Heart right ventricle (tissue), 16 donors: ENCODE measurements at regions not wholly inside any gene's neighbourhood (a gene's known extent, or its start where the extent isn't known, plus 50 kb on each side); places are given as distances from the start of the nearest gene placed in this dataset.
A peak's percentile ranks its signal among the peaks of the same experiment; 100 is the strongest.
"Not testable (repeated sequence)": the region's sequence is repeated elsewhere in the genome, so short reads cannot be mapped to it uniquely, and the experiment has no call there.

Source experiments
- ATAC-seq, 8 donors: fragments of 200-7000 bp; cut with Tn5 transposase; one replicate each; pipeline ENCODE4 v1.9.1; 2020; ENCODE audit warnings: mild to moderate bottlenecking in 8 of 8, moderate library complexity in 8 of 8, moderate number of reproducible peaks in 1 of 8
- DNase-seq, 2 donors: peaks; one replicate each; pipeline ENCODE4 v3.0.0-alpha.2; 2020
- H3K27ac ChIP-seq, 10 donors: fragments of 200-600 bp; sonication (generic) in 2 of 10; one replicate each; pipeline versions ENCODE4 v1.5.0 to v1.8.0; 2020 to 2022; ENCODE audit warnings: mild to moderate bottlenecking in 3 of 10
- H3K27me3 ChIP-seq, 7 donors: fragments of 200-600 bp; one replicate each; pipeline ENCODE4 v1.8.0; 2021 to 2022; ENCODE audit warnings: mild to moderate bottlenecking in 2 of 7
- H3K36me3 ChIP-seq, 9 donors: fragments of 200-600 bp; sonication (generic) in 1 of 9; one replicate each; pipeline versions ENCODE4 v1.5.0 to v1.8.0; 2020 to 2022; ENCODE audit warnings: mild to moderate bottlenecking in 2 of 9
- H3K4me1 ChIP-seq, 9 donors: fragments of 200-600 bp; sonication (generic) in 1 of 9; one replicate each; pipeline versions ENCODE4 v1.5.0 to v1.8.0; 2020 to 2022; ENCODE audit warnings: mild to moderate bottlenecking in 4 of 9
- H3K4me3 ChIP-seq, 10 donors: fragments of 200-600 bp; sonication (generic) in 2 of 10; one replicate each; pipeline versions ENCODE4 v1.5.0 to v1.8.0; 2020 to 2022; ENCODE audit warnings: mild to moderate bottlenecking in 7 of 10, moderate library complexity in 2 of 10
- H3K9me3 ChIP-seq, 11 donors: fragments of 200-600 bp in 10 of 11; sonication (generic) in 2 of 11; one replicate each; pipeline versions ENCODE4 v1.5.0 to v1.8.0; 2013 to 2022; ENCODE audit warnings: mild to moderate bottlenecking in 2 of 11, control low read depth in 1 of 11, moderate library complexity in 1 of 11
- WGBS, 2 donors: extraction: QIAGEN DNeasy Blood & Tissue Kit; methylation state at CpG; one replicate each; pipeline ENCODE4 v1.1.7; 2013; ENCODE audit warnings: inconsistent platforms in 1 of 2; 5-methylcytosine and 5-hydroxymethylcytosine counted together
- intact Hi-C, 10 donors: fragments of 100-400 bp; cut with DNase I; formaldehyde crosslinking; loops; one replicate each; pipeline versions ENCODE4 v1.11.1 to v1.14.2; 2022
- TF ChIP-seq, protein P1 (sequence below), 9 donors: fragments of 200-600 bp; sonication (generic) in 2 of 9; IDR thresholded peaks; one replicate each; pipeline versions ENCODE4 v1.5.0 to v1.8.0; 2021 to 2022; ENCODE audit warnings: antibody characterized with exemption in 9 of 9, mild to moderate bottlenecking in 5 of 9, moderate library complexity in 1 of 9
- donor health status: Arrhythmogenic right ventricular cardiomyopathy.
- donor health status: ischemic (EF 13 %, LVEDD 7.1; RV severe dilation, severe dysfunction).
- donor health status: healthy with polysubstance abuse.
- donor health status: DM: no; HTN: yes; CAD: no.
- donor health status: DM: no; HTN: no; CAD: no.
- donor health status: ischemic (EF 25% LVEDD 6.9; RV normal size, moderate dysfunction).
- donor health status: ischemic (EF 25% LVEDD 5.7; RV mildly dilated, moderate dysfunction).
- donor health status: healthy.
- donor health status: DM: yes; HTN: yes; CAD: no.
- donor health status: Ischemic cardiomyopathy.
- donor health status: ischemic (EF 35%, LVEDD 5.7; RV mildly dilated, moderate dysfunction).
- donor health status: nonischemic (EF 11% LVEDD 7.7; RV severe dilation, severe dysfunction).
- donor health status: DM: yes; HTN: yes; CAD: no.
- donor health status: PGD.
- donor health status: ischemic (EF 29% LVEDD 5.4; RV normal size, mild dysfunction).
- donor health status: nonischemic (EF 23%, LVEDD 6.1; RV moderate dilation, normal function).

DNA sequence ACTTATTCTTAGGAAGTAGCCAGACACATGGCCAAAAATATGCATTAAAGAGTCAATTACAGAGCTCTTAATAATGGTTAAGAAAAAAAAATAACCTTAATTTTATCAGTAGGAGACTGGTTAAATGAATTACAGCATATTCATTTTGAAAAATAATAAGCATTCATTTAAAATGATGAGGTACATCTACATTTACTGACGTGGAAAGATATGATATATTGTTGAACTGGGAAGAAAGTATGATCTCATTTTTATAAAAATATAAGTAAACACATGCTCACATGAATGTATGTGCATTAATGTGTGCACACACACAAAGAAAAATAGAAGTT lies 250.3 kb downstream of the ENC1 start:
- H3K9me3 ChIP-seq, result peaks cover 0 to 2% (median 0%) of the 10 kb centered on the region in 11 donors
- no peaks in the 10 kb centered on the region for H3K27me3 ChIP-seq
- ATAC-seq (no peak), DNase-seq (no peak)
- intact Hi-C loops, result loop anchor here in 1 of 10 donors (10.0 kb wide), 1 partner anchor 245 kb away; no protein-coding TSS in a partner anchor
- no peaks in the 10 kb centered on the region for H3K36me3 ChIP-seq
- no peak overlapping the region for H3K27ac ChIP-seq
- TF ChIP-seq, protein P1, sequence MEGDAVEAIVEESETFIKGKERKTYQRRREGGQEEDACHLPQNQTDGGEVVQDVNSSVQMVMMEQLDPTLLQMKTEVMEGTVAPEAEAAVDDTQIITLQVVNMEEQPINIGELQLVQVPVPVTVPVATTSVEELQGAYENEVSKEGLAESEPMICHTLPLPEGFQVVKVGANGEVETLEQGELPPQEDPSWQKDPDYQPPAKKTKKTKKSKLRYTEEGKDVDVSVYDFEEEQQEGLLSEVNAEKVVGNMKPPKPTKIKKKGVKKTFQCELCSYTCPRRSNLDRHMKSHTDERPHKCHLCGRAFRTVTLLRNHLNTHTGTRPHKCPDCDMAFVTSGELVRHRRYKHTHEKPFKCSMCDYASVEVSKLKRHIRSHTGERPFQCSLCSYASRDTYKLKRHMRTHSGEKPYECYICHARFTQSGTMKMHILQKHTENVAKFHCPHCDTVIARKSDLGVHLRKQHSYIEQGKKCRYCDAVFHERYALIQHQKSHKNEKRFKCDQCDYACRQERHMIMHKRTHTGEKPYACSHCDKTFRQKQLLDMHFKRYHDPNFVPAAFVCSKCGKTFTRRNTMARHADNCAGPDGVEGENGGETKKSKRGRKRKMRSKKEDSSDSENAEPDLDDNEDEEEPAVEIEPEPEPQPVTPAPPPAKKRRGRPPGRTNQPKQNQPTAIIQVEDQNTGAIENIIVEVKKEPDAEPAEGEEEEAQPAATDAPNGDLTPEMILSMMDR (IDR thresholded peaks at IDR 0.05), result no peak
- H3K4me3 ChIP-seq, result no peak overlapping the region
- WGBS, 2 donors, result 82 to 88% methylated on average over 1 of the region's 1 CpG
- peaks cover 0 to 17% (median 2%) of the 10 kb centered on the region in 9 donors for H3K4me1 ChIP-seq

DNA sequence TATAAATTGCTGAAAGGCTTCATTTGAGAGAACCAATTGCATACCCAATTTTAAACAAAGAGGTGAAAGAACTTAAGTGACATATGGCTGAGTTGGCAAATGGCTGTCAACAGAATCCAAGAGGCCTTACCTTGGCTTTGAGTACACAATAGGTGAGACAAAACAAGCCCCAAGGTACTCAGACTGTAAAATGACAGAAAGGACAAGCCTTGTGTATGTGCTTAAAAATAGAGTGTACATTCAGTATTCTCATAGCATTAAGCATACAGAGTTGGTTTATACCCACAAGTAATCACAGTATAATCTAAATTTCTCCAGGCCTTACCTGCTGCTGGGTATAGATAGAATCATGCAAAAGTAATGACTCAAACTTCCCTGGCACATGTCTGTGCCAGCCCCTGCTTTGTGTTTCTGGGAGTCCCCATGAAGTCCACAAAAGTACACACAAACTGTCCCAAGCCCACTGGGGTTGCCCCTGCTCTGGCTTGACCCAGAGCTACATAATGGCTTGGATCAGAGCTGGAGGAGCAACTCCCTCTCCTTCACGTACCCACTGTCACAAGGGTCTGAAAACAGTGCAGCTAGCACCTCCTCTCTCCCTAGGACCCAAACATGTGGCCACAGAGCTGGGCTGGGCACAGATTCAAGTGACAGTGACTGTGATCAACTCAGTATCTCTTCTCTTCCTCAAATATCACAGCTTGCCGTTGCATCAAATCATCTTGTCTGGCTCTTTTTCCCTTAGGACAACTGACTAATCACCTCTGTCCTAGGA lies 250.8 kb downstream of the ENC1 start:
- no peaks in the 10 kb centered on the region for H3K27me3 ChIP-seq
- H3K4me1 ChIP-seq, result peaks cover 0 to 22% (median 8%) of the 10 kb centered on the region in 9 donors
- DNase-seq (no peak), ATAC-seq (peak in 2 of 8 donors; percentile 16 to 44)
- H3K4me3 ChIP-seq, result no peak overlapping the region
- H3K36me3 ChIP-seq, result no peaks in the 10 kb centered on the region
- TF ChIP-seq, protein P1 (IDR thresholded peaks at IDR 0.05), result no peak
- WGBS, 2 donors, result 53 to 61% methylated on average over 2 of the region's 2 CpGs
- peaks cover 0 to 2% (median 0%) of the 10 kb centered on the region in 11 donors for H3K9me3 ChIP-seq
- H3K27ac ChIP-seq, result no peak overlapping the region
- intact Hi-C loops, result loop anchor here in 2 of 10 donors (5.0 to 10.0 kb wide), 3 partner anchors 43 to 245 kb away; no protein-coding TSS in a partner anchor

DNA sequence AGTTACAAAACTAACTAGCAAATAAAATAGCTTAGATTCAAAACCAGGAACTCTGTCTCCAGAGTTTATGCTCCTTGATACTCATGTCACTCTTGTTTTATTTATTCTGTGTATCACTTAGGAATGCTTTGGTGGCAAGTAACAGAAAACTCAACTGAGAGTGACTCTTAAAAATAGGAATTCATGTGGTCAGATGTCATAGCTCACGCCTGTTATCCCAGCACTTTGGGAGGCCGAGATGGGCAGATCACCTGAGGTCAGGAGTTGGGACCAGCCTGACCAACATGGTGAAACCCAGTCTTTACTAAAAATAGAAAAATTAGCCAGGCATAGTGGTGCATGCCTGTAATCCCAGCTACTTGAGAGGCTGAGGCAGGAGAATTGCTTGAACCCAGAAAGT lies 252.1 kb downstream of the ENC1 start:
- not testable (repeated sequence) for H3K9me3 ChIP-seq, H3K27me3 ChIP-seq, H3K4me3 ChIP-seq, H3K36me3 ChIP-seq, ATAC-seq, DNase-seq, H3K27ac ChIP-seq
- WGBS, 2 donors, result 98 to 100% methylated on average over 2 of the region's 2 CpGs
- intact Hi-C loops, result loop anchor here in 1 of 10 donors (5.0 to 10.0 kb wide), 2 partner anchors 44 to 146 kb away; no protein-coding TSS in a partner anchor
- peaks cover 0 to 34% (median 21%) of the 10 kb centered on the region in 9 donors for H3K4me1 ChIP-seq

DNA sequence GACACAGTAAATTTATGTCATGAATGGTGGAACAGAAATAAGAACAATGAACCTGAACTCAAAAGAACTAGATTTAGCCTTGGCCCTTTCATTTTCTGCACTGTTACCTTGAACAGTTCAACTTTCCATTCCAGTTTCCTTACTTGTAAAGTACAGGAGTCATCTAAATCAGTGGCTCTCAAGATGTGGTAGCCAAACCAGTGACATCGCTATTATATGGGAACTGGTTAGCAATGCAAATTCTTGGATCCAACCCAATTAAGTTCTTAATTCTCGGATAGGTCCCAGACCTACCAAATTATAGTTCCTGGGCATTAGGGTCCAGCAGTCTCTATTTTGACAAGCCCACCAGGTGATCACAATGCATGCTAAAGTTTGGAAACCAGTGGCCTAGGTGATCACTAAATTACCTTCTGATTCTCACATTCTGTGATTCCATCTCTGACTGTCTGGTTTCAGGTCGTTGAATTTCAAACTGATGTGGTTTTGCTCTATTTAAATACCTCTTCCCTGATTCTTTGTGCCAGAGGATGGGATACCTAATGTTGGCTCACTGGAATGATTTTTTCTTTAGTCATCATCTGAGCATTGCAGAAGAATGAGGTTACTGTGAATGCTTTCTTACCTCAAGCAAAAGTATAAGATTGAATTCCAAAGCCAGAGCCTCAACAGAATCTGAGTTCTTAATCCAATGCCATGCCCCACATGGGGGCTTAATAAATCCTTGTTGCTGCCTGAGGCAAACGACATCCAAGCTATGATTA lies 253.8 kb downstream of the ENC1 start:
- intact Hi-C loops, result loop anchor here in 1 of 10 donors (5.0 to 10.0 kb wide), 2 partner anchors 46 to 148 kb away; no protein-coding TSS in a partner anchor
- 91% methylated on average over 4 of the region's 4 CpGs for WGBS, 2 donors

More for the DNA sequence above, 253.8 kb downstream of the ENC1 start:
- DNase-seq (no peak), ATAC-seq (no peak)
- Histone ChIP-seq H3K27ac (no peak overlapping the region), H3K27me3 (no peaks in the 10 kb centered on the region), H3K36me3 (no peaks in the 10 kb centered on the region), H3K4me3 (no peak overlapping the region), H3K4me1 (peaks cover 0 to 39% (median 37%) of the 10 kb centered on the region in 9 donors), H3K9me3 (peaks cover 0 to 2% (median 0%) of the 10 kb centered on the region in 11 donors)
- TF ChIP-seq, protein P1 (IDR thresholded peaks at IDR 0.05), result no peak
